Kidney (tissue), 13 donors: ENCODE measurements at regions not wholly inside any gene's neighbourhood (a gene's known extent, or its start where the extent isn't known, plus 50 kb on each side); places are given as distances from the start of the nearest gene placed in this dataset.

Source experiments
- DNase-seq, 5 donors: peaks; one replicate each; pipeline ENCODE4 v3.0.0-alpha.2; 2013 to 2020
- FAIRE-seq: peaks from 2 replicates; lab custom pipeline; 2012; peaks lifted over from hg19 to GRCh38; lab: Jason Lieb, UNC
- H3K27ac ChIP-seq, 2 donors: one replicate each; pipeline ENCODE4 v1.7.0; 2013; ENCODE audit warnings: low read depth in 2 of 2, low read length in 2 of 2, inconsistent platforms in 1 of 2
- H3K27me3 ChIP-seq: one replicate; pipeline ENCODE4 v1.7.1; 2013; ENCODE audit warnings: low read length, inconsistent platforms; ENCODE audit not compliant: control insufficient read depth, insufficient read depth
- H3K36me3 ChIP-seq, 3 donors: one replicate each; pipeline versions ENCODE4 v1.7.0 to v1.7.1; 2013; ENCODE audit warnings: low read length in 3 of 3, control low read depth in 1 of 3, inconsistent platforms in 1 of 3; ENCODE audit not compliant: insufficient read depth in 3 of 3, control insufficient read depth in 2 of 3
- H3K4me1 ChIP-seq, 3 donors: one replicate each; pipeline versions ENCODE4 v1.7.0 to v1.7.1; 2013; ENCODE audit warnings: low read length in 3 of 3, inconsistent platforms in 1 of 3, low read depth in 1 of 3; ENCODE audit not compliant: control insufficient read depth in 2 of 3, insufficient read depth in 2 of 3
- H3K4me3 ChIP-seq, 3 donors: one replicate each; pipeline versions ENCODE4 v1.7.0 to v1.8.1; 2013; ENCODE audit warnings: low read length in 3 of 3, control low read depth in 1 of 3, inconsistent platforms in 1 of 3
- H3K9ac ChIP-seq, 3 donors: one replicate each; pipeline versions ENCODE4 v1.7.0 to v1.7.1; 2013; ENCODE audit warnings: low read length in 3 of 3, control low read depth in 1 of 3, inconsistent platforms in 1 of 3
- H3K9me3 ChIP-seq, 3 donors: one replicate each; pipeline versions ENCODE4 v1.7.0 to v1.7.1; 2013; ENCODE audit warnings: low read length in 3 of 3, control low read depth in 1 of 3, inconsistent platforms in 1 of 3; ENCODE audit not compliant: control insufficient read depth in 2 of 3, insufficient read depth in 1 of 3
- intact Hi-C: fragments of 100-400 bp; cut with DNase I; formaldehyde crosslinking; loops from one replicate; pipeline ENCODE4 v1.11.1; 2022
- TF ChIP-seq, protein P1 (sequence below): IDR thresholded peaks from 3 replicates; pipeline ENCODE4 v1.5.1; 2012; ENCODE audit warnings: mild to moderate bottlenecking, moderate library complexity, borderline replicate concordance; ENCODE audit not compliant: insufficient read depth; ENCODE audit errors: extremely low read depth
- donor health status: control.
- donor health status: control.
- donor health status: control.
- donor health status: control.
- donor health status: control.
- donor health status: DM: yes; HTN: yes; CAD: no.
- donor health status: Normal renal cell carcinoma (clear cell type).

DNA sequence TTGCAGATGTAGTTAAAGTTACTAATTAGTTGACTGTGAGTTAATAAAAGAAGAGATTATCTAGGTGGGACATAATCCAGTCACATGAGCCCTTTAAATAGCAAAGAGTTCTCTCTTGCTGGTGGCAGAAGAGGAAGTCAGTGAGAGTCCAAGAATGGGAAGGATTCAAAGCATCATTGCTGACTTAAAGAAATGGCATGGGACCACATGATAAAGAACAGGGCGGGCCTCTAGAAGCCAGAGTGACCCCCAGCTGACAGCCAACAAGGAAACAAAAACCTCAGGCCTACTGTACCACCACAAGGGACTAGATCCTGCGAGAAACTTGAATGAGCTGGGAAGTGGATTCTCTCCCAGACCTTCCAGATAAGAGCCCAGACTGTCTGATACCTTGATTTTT, 447.2 kb upstream of the CCDC54 start:
- Histone ChIP-seq H3K27ac (no peak overlapping the region), H3K4me3 (no peak overlapping the region), H3K36me3 (no peaks in the 10 kb centered on the region), H3K27me3 (no peaks in the 10 kb centered on the region), H3K9me3 (no peaks in the 10 kb centered on the region), H3K9ac (no peak overlapping the region), H3K4me1 (no peaks in the 10 kb centered on the region)
- FAIRE-seq, result no peak
- TF ChIP-seq, protein P1, sequence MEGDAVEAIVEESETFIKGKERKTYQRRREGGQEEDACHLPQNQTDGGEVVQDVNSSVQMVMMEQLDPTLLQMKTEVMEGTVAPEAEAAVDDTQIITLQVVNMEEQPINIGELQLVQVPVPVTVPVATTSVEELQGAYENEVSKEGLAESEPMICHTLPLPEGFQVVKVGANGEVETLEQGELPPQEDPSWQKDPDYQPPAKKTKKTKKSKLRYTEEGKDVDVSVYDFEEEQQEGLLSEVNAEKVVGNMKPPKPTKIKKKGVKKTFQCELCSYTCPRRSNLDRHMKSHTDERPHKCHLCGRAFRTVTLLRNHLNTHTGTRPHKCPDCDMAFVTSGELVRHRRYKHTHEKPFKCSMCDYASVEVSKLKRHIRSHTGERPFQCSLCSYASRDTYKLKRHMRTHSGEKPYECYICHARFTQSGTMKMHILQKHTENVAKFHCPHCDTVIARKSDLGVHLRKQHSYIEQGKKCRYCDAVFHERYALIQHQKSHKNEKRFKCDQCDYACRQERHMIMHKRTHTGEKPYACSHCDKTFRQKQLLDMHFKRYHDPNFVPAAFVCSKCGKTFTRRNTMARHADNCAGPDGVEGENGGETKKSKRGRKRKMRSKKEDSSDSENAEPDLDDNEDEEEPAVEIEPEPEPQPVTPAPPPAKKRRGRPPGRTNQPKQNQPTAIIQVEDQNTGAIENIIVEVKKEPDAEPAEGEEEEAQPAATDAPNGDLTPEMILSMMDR, result no peak
- intact Hi-C loops, result no loop called here
- no peak for DNase-seq

DNA sequence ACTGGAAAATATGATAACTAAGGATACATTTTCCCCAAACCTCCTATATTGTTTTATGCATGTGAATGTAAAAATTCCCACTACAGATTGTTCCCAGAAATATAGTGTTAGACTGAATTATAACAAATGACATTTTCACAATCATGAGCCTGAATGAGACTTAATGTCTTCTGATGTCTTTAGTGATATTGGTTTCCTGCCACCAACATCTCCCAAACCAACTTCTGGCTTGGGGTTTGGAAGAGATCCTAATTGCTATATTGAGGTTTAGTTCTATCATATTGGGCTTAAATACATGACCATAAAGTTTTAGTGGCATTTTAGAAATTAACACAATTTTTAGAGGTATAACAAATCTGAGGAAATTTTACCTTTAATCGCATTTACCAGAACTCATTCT, 445.3 kb upstream of the CCDC54 start:
- H3K9ac ChIP-seq, result no peak overlapping the region
- TF ChIP-seq, protein P1, result no peak
- no peak for FAIRE-seq

DNA sequence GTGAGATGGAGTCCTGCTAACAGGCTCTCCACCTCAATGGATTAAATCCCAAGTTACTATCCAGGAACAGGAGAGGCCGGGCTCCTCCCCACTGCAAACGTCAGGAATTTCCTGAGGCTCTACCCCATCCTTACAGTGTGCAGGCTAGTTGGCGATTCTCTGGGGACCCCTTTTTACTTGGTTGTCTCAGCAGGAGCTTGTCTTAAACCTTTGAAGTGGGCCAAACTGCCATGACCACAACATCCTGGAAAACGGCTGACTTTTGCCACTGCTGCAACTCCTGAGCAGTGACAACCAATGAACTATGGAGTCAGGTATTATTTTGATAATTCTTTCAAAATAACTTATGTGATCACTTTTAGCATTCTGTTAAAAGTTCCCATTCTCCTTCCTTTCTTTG, 440.9 kb upstream of the CCDC54 start:
- FAIRE-seq (no peak), DNase-seq (no peak)
- Histone ChIP-seq H3K4me1 (no peaks in the 10 kb centered on the region), H3K9ac (no peak overlapping the region), H3K9me3 (no peaks in the 10 kb centered on the region), H3K27me3 (no peaks in the 10 kb centered on the region), H3K36me3 (no peaks in the 10 kb centered on the region), H3K27ac (no peak overlapping the region), H3K4me3 (no peak overlapping the region)
- intact Hi-C loops, result no loop called here
- TF ChIP-seq, protein P1, result no peak

More for the DNA sequence above, 445.3 kb upstream of the CCDC54 start:
- intact Hi-C loops, result no loop called here
- no peak for DNase-seq
- no peak overlapping the region for H3K4me3 ChIP-seq
- no peak overlapping the region for H3K27ac ChIP-seq
- H3K4me1 ChIP-seq, result no peaks in the 10 kb centered on the region
- no peaks in the 10 kb centered on the region for H3K9me3 ChIP-seq
- no peaks in the 10 kb centered on the region for H3K27me3 ChIP-seq
- no peaks in the 10 kb centered on the region for H3K36me3 ChIP-seq

DNA sequence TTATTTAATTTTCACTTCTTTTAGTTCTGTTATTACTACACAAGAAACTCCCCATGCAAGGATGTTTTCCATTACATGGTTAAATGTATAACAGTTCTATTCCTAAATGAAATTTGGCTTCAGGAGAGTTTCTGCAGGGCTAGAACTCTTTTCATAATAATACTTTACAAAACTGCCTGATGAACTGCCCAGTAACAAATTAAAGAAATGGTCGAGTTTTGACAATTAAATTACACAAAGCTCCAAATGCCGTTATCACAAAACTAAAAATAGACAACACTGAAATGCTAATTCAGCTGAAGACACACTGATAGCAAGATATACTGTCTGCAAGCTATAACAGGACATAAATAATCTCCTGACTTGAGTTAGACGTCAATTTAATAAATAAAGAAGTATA, 435.2 kb upstream of the CCDC54 start:
- TF ChIP-seq, protein P1, result no peak
- Histone ChIP-seq H3K27me3 (no peaks in the 10 kb centered on the region), H3K36me3 (no peaks in the 10 kb centered on the region), H3K4me3 (no peak overlapping the region), H3K4me1 (no peaks in the 10 kb centered on the region), H3K9ac (no peak overlapping the region), H3K27ac (no peak overlapping the region), H3K9me3 (no peaks in the 10 kb centered on the region)
- DNase-seq, result peak in 1 of 5 donors; percentile 16
- FAIRE-seq, result no peak
- intact Hi-C loops, result no loop called here
